HG02885 (cell line): ENCODE measurements at regions not wholly inside any gene's neighbourhood (a gene's known extent, or its start where the extent isn't known, plus 50 kb on each side); places are given as distances from the start of the nearest gene placed in this dataset.

ENCODE experiments used
- ATAC-seq: cut with Tn5 transposase; IDR thresholded peaks from one replicate; pipeline ENCODE4 v1.9.1; 2021; ENCODE audit warnings: mild to moderate bottlenecking; ENCODE audit not compliant: unreplicated experiment, poor library complexity

- no peak for ATAC-seq
Observed at GRCh38 chr18:78525366-78526111, 454.1 kb upstream of the SALL3 start.

- ATAC-seq, result no peak
Observed at GRCh38 chr18:78526275-78526674, 453.3 kb upstream of the SALL3 start.

GRCh38 chr18:78526923-78527711 is 452.5 kb upstream of the SALL3 start:
- no peak for ATAC-seq

- ATAC-seq, result no peak
Observed at GRCh38 chr18:78527984-78528383, 451.6 kb upstream of the SALL3 start.

GRCh38 chr18:78528411-78529258 is 451.0 kb upstream of the SALL3 start:
- no peak for ATAC-seq

GRCh38 chr18:78531637-78532036 is 448.0 kb upstream of the SALL3 start:
- ATAC-seq, result no peak

- ATAC-seq, result no peak
Observed at GRCh38 chr18:78538669-78539440, 440.8 kb upstream of the SALL3 start.

- ATAC-seq, result no peak
Observed at GRCh38 chr18:78540636-78541529, 438.7 kb upstream of the SALL3 start.

GRCh38 chr18:78542204-78542603 is 437.4 kb upstream of the SALL3 start:
- ATAC-seq, result no peak

- no peak for ATAC-seq
Observed at GRCh38 chr18:78543201-78543725, 436.4 kb upstream of the SALL3 start.

- no peak for ATAC-seq
Observed at GRCh38 chr18:78546281-78546680, 433.3 kb upstream of the SALL3 start.

GRCh38 chr18:78547817-78548216 is 431.8 kb upstream of the SALL3 start:
- ATAC-seq, result no peak

- ATAC-seq, result no peak
Observed at GRCh38 chr18:78548261-78549058, 431.2 kb upstream of the SALL3 start.

GRCh38 chr18:78549971-78550370 is 429.6 kb upstream of the SALL3 start:
- no peak for ATAC-seq

- no peak for ATAC-seq
Observed at GRCh38 chr18:78554944-78555608, 424.5 kb upstream of the SALL3 start.

- ATAC-seq, result no peak
Observed at GRCh38 chr18:78557371-78557770, 422.2 kb upstream of the SALL3 start.

GRCh38 chr18:78558101-78558810 is 421.4 kb upstream of the SALL3 start:
- no peak for ATAC-seq
